Astrocyte of the cerebellum (primary cell): ENCODE measurements at regions not wholly inside any gene's neighbourhood (a gene's known extent, or its start where the extent isn't known, plus 50 kb on each side); places are given as distances from the start of the nearest gene placed in this dataset.

ENCODE experiments used
- DNase-seq: peaks from one replicate; pipeline ENCODE4 v3.0.0-alpha.2; 2011; ENCODE audit warnings: low read depth
- H3K4me3 ChIP-seq: 2 replicates; pipeline ENCODE4 v1.5.1; 2011; ENCODE audit warnings: mild to moderate bottlenecking, low read depth, low read length, moderate library complexity
- in situ Hi-C: cut with HindIII; loops from 2 replicates; pipeline ENCODE4 v1.10.0; 2017; ENCODE audit warnings: low sequenced_read_pairs
- TF ChIP-seq, protein P1 (sequence below): IDR thresholded peaks from 2 replicates; pipeline ENCODE4 v1.5.1; 2012; ENCODE audit warnings: low read length, low read depth, moderate library complexity, mild to moderate bottlenecking; ENCODE audit errors: missing control alignments

DNA sequence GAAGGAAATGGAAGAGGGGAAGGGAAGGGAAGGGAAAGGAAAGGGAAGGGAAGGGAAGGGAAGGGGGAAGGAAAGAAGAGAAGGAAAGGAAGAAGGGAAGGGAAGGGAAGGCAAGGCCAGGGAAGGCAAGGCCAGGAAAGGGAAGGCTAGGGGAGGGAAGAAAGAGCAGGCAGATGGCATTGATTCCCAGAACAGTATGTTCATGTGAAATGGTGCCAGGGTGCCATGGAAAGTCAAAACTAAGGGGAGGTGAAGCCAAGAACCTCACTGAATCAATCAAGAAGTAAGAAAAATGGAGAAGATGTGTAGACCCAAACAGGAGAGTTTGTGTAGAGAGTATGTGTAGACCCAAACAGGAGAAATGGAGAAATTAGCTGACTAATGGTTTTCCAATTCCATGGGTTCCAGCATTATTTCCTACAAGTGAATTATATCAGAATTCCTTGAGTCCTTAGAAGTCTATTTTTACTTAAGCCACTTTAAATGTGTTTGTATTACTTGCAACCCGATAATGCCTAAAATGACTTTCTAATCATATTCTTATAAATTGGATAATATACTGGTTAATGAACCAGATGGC is 367.6 kb downstream of the TXNL1 start:
- DNase-seq, result no peak
- H3K4me3 ChIP-seq, result no peak overlapping the region
- TF ChIP-seq, protein P1, sequence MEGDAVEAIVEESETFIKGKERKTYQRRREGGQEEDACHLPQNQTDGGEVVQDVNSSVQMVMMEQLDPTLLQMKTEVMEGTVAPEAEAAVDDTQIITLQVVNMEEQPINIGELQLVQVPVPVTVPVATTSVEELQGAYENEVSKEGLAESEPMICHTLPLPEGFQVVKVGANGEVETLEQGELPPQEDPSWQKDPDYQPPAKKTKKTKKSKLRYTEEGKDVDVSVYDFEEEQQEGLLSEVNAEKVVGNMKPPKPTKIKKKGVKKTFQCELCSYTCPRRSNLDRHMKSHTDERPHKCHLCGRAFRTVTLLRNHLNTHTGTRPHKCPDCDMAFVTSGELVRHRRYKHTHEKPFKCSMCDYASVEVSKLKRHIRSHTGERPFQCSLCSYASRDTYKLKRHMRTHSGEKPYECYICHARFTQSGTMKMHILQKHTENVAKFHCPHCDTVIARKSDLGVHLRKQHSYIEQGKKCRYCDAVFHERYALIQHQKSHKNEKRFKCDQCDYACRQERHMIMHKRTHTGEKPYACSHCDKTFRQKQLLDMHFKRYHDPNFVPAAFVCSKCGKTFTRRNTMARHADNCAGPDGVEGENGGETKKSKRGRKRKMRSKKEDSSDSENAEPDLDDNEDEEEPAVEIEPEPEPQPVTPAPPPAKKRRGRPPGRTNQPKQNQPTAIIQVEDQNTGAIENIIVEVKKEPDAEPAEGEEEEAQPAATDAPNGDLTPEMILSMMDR, result no peak
- in situ Hi-C loops, result no loop called here

DNA sequence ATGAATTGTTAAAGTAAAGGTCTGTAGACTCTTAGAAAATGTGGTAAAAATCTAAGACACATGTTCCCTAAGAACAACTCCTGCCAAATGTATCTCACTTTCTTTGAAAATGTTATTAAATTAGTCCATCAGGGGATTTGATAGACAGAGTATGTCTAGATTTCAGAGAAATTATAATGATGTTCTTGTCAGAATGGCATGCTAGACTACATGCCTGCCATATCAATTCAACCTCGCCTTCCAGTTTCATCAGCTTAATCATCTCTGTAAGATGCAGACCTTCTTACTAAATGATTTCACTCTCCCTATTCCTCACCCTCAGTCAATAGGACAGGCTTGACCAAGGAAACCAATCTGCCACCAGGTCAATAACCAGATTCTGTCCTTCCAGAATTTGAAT is 368.4 kb downstream of the TXNL1 start:
- TF ChIP-seq, protein P1, result no peak
- in situ Hi-C loops, result no loop called here
- no peak for DNase-seq
- no peak overlapping the region for H3K4me3 ChIP-seq

DNA sequence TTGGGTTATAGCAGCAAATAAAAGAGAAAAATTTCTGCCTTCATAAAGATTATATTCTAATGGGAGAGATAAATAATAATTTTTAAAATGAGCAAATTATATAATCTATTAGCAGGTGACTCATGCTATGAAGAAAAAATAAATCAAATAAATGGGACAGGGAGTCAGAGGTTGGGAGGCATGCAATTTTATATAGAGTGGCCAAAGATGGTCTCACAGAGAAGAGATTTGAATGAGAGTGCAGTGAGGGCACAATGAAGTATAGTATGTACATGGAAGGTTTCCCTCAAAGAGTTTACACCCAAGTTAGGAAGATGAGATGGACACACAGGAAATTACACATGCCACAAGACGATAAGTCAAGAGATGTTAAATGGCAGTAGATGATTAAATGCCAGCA is 369.4 kb downstream of the TXNL1 start:
- no peak overlapping the region for H3K4me3 ChIP-seq
- TF ChIP-seq, protein P1, result no peak
- in situ Hi-C loops, result no loop called here
- no peak for DNase-seq

DNA sequence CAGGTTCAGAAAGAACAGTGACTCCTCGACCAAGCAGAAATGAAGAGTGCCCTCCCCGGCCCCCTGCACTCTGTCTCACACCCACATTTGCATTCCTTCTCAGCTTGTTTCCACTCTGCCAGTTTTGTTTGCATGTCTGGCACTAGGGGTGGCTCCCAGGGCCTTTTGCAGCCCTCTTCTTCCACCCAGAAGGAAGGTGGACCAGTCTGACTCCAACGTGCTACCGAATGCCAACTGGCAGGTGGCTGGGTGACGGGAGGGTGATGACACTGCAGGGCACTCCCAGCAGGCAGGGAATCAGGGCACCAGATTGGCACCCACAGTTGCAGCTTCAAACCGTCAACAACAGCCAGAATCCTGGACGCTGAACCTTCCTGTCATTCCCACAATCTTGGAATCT is 371.1 kb downstream of the TXNL1 start:
- H3K4me3 ChIP-seq, result no peak overlapping the region
- TF ChIP-seq, protein P1, result no peak
- in situ Hi-C loops, result no loop called here
- no peak for DNase-seq

DNA sequence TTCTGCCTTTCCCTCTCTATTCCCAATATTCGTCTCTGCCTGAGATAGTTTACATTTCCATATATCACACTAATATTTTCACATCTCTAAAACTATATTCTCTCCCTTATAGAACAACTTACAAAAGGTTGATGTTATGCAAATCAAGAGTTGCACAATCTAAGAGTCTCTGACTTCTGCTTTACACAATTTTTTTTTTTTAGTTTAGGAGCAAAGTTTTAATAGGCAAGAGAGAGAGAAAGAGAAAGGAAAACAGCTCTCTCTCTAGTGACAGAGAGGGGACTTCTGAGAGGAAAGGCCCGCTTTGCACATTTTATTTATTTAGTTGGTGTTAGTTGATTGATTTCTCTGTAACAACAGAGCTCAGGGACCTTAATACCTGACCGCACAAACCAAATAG is 380.2 kb downstream of the TXNL1 start:
- TF ChIP-seq, protein P1, result no peak
- DNase-seq, result no peak
- H3K4me3 ChIP-seq, result no peak overlapping the region
- in situ Hi-C loops, result no loop called here

DNA sequence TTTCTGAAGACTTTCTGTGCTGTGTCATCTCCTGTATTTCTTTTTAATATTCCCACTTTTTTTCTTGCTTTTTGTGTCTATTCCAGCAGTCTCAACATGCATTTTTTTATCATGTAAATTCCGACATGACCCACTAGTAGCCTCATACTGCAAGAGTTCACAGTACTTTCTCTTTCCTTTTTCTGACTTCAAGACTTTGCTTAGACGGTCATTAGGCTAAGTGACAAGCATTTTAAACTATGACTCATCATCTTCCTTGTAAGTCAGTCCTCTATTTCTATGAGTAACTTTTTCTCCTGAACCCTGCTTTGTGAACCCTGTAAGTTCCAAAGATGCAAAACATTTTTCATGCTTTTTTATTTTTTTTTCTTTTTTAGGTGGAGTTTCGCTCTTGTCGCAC is 381.2 kb downstream of the TXNL1 start:
- TF ChIP-seq, protein P1, result no peak
- no peak overlapping the region for H3K4me3 ChIP-seq
- in situ Hi-C loops, result no loop called here
- peak; percentile 67 for DNase-seq
